HAP-1 (cell line): ENCODE measurements at regions not wholly inside any gene's neighbourhood (a gene's known extent, or its start where the extent isn't known, plus 50 kb on each side); places are given as distances from the start of the nearest gene placed in this dataset.

Source experiments
- DNase-seq, 2 experiments: peaks; one replicate each; pipeline ENCODE4 v3.0.0-alpha.2; 2016 to 2020; ENCODE audit warnings: low spot score in 2 of 2
- H3K27me3 ChIP-seq: fragments of 250-450 bp; sonication (Bioruptor Pico); 2 replicates; pipeline ENCODE4 v1.5.1; 2020; ENCODE audit warnings: low read depth, mild to moderate bottlenecking, moderate library complexity
- H3K36me3 ChIP-seq: fragments of 250-450 bp; sonication (Bioruptor Pico); replicated peaks from 2 replicates; pipeline ENCODE4 v1.5.1; 2020; ENCODE audit warnings: mild to moderate bottlenecking
- H3K4me1 ChIP-seq: fragments of 250-450 bp; sonication (Bioruptor Pico); 2 replicates; pipeline ENCODE4 v1.5.1; 2020; ENCODE audit warnings: mild to moderate bottlenecking
- H3K4me3 ChIP-seq: fragments of 250-450 bp; sonication (Bioruptor Pico); 2 replicates; pipeline ENCODE4 v1.5.1; 2020; ENCODE audit warnings: mild to moderate bottlenecking, moderate library complexity
- H3K9me3 ChIP-seq: fragments of 250-450 bp; sonication (Bioruptor Pico); 2 replicates; pipeline ENCODE4 v1.5.1; 2020; ENCODE audit warnings: mild to moderate bottlenecking, moderate library complexity
- in situ Hi-C: fragments of 300-500 bp; cut with MboI; formaldehyde crosslinking; loops from 3 replicates; pipeline ENCODE4 v1.14.3; 2020; ENCODE audit warnings: low sequenced_read_pairs, inconsistent platforms, mixed read lengths

DNA sequence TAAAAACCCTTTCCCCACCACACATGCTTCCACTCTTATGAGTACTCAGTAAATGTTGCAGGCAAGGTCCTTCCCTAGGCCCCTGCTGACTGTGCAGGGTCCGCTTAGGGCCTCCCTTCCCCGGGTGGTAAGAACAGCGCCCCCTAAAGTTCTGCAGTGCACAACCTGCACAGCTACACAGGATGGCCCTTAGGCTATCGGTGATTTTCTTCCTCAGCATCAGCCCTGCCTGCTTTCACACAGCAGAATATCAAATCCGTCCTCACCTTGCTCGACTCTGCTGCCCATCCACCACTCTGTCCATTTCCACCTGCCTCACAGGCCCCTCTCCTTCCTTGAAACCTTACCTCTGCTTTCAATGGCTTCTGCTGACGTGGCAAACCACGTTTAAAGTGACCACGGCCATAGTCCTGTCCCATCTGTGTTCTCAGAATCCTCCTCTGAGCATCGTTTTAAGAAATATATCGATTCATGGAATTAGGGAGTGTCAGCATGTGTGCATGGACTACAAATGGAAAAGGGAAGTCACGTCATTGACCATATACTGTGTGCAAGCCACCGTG lies 51.4 kb upstream of the TMEM132E start:
- in situ Hi-C loops: no loop called here

GRCh38 chr17:34527136-34527907 lies 52.1 kb upstream of the TMEM132E start:
- in situ Hi-C loops: no loop called here
- Histone ChIP-seq H3K4me1 (no peaks in the 10 kb centered on the region), H3K9me3 (no peaks in the 10 kb centered on the region), H3K27me3 (no peaks in the 10 kb centered on the region; the same call in 1 of the 2 replicates), H3K36me3 (no peaks in the 10 kb centered on the region), H3K4me3 (no peak overlapping the region)
- no peak for DNase-seq

More for the DNA sequence above, 51.4 kb upstream of the TMEM132E start:
- no peaks in the 10 kb centered on the region; the same call in 1 of the 2 replicates for H3K27me3 ChIP-seq
- DNase-seq: peak in 1 of 2 experiments; percentile 43
- H3K4me3 ChIP-seq: no peak overlapping the region
- no peaks in the 10 kb centered on the region for H3K9me3 ChIP-seq
- H3K36me3 ChIP-seq: no peaks in the 10 kb centered on the region
- H3K4me1 ChIP-seq: no peaks in the 10 kb centered on the region

DNA sequence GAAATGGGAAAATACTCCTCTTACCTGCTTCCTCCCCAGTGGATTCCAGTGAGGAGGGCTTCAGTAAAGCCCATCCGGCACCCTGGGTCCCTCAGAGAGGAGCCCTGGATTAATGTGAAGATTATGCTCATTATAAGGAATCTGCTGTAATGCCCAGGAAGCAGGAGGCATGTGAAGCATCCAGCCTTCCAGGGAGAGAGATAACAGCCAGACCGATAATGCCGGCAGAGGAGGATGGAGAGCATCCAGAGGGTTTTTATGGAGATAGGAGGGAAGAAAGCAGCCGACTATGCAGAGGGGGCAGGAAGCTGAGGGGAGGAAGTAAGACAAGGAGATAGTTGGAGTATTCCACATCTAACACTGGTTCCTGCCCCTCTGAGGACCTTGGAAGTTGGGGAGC lies 53.7 kb upstream of the TMEM132E start:
- no peak for DNase-seq
- H3K4me1 ChIP-seq: no peaks in the 10 kb centered on the region
- H3K27me3 ChIP-seq: no peaks in the 10 kb centered on the region; the same call in 1 of the 2 replicates
- H3K4me3 ChIP-seq: no peak overlapping the region
- in situ Hi-C loops: no loop called here
- H3K9me3 ChIP-seq: no peaks in the 10 kb centered on the region
- H3K36me3 ChIP-seq: no peaks in the 10 kb centered on the region

- in situ Hi-C loops: no loop called here
- H3K4me3 ChIP-seq: no peak overlapping the region
- no peaks in the 10 kb centered on the region for H3K36me3 ChIP-seq
- no peaks in the 10 kb centered on the region for H3K9me3 ChIP-seq
- no peaks in the 10 kb centered on the region for H3K4me1 ChIP-seq
- no peak for DNase-seq
- H3K27me3 ChIP-seq: no peaks in the 10 kb centered on the region; the same call in 1 of the 2 replicates
Observed at GRCh38 chr17:34521955-34522354, 57.4 kb upstream of the TMEM132E start.

DNA sequence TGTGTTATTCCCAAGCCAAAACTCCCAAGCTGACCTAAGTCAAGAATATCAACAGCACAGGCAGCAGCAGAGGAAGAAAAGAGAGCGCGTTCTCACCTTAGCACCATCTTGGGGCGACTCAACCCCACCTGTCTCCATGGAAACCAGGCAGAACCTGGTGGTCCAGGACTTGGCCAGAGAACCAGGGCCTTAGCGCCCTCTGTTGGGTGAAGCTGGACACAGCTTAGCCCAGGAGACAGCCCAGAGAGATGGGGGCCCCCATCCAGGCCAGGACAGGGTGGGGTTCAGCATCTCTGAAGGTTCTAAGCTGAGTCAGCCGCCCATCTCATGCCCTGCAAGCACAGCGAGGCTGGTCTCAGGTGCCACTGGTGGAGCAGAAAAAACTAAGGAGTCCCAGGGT lies 60.1 kb upstream of the TMEM132E start:
- Histone ChIP-seq H3K9me3 (no peaks in the 10 kb centered on the region), H3K4me3 (no peak overlapping the region), H3K27me3 (peaks cover 9% of the 10 kb centered on the region; the same call in 1 of the 2 replicates), H3K36me3 (no peaks in the 10 kb centered on the region), H3K4me1 (no peaks in the 10 kb centered on the region)
- DNase-seq: peak in 1 of 2 experiments; percentile 37
- in situ Hi-C loops: no loop called here

GRCh38 chr17:34517406-34517805 lies 62.0 kb upstream of the TMEM132E start:
- Histone ChIP-seq H3K4me1 (no peaks in the 10 kb centered on the region), H3K4me3 (no peak overlapping the region)
- in situ Hi-C loops: no loop called here

DNA sequence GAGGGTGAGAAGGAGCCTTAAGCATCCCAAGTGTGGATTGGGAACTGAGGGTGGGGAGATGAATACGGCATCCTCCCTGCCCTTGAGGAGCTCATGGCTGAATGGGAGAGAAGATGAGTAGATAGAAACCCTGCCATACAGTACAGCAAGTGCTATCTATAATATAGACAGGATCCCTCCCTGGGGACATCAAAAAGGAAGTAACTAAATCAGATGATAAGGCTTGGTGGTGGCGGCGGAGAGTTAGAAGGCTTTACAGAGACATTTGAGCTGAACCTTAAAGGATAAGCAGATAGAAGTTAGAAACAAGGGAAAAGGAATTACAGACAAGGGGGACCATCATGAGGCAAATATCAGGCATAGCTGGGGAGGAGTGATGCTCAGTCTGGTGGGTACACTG lies 67.5 kb upstream of the TMEM132E start:
- peaks cover 11% of the 10 kb centered on the region for H3K27me3 ChIP-seq
- no peaks in the 10 kb centered on the region for H3K4me1 ChIP-seq
- no peak overlapping the region for H3K4me3 ChIP-seq
- no peak for DNase-seq
- in situ Hi-C loops: no loop called here
- H3K9me3 ChIP-seq: no peaks in the 10 kb centered on the region
- H3K36me3 ChIP-seq: no peaks in the 10 kb centered on the region

More at GRCh38 chr17:34517406-34517805, 62.0 kb upstream of the TMEM132E start:
- no peaks in the 10 kb centered on the region for H3K36me3 ChIP-seq
- DNase-seq: no peak
- H3K27me3 ChIP-seq: peaks cover 9% of the 10 kb centered on the region; the same call in 1 of the 2 replicates
- H3K9me3 ChIP-seq: no peaks in the 10 kb centered on the region

DNA sequence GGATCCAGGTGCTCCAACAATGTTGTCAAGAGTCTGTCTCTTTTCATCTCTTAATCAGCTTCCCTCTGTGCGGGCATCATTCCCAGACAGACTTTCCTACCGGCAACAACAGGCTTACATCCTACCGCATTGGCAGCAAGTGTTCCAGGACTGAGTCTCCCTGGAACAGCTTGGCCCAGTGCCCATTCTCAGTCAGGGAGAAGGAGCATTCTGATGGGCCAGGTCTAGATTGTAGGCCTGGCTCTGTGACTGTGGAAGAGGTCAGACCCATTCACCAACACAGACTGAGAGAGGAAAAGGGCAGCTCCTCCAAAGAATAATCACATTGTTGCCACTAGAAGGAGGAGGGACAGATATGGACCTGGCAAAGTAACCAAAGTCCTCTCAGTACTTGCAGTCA lies 68.1 kb upstream of the TMEM132E start:
- Histone ChIP-seq H3K9me3 (no peaks in the 10 kb centered on the region), H3K36me3 (no peaks in the 10 kb centered on the region), H3K4me1 (no peaks in the 10 kb centered on the region), H3K27me3 (peaks cover 11% of the 10 kb centered on the region), H3K4me3 (no peak overlapping the region)
- no peak for DNase-seq
- in situ Hi-C loops: no loop called here

- in situ Hi-C loops: no loop called here
- no peak for DNase-seq
- H3K4me1 ChIP-seq: no peaks in the 10 kb centered on the region
- H3K4me3 ChIP-seq: no peak overlapping the region
- H3K36me3 ChIP-seq: no peaks in the 10 kb centered on the region
- H3K27me3 ChIP-seq: peaks cover 5% of the 10 kb centered on the region; the same call in 1 of the 2 replicates
- no peaks in the 10 kb centered on the region for H3K9me3 ChIP-seq
Observed at GRCh38 chr17:34504814-34505484, 74.4 kb upstream of the TMEM132E start.

DNA sequence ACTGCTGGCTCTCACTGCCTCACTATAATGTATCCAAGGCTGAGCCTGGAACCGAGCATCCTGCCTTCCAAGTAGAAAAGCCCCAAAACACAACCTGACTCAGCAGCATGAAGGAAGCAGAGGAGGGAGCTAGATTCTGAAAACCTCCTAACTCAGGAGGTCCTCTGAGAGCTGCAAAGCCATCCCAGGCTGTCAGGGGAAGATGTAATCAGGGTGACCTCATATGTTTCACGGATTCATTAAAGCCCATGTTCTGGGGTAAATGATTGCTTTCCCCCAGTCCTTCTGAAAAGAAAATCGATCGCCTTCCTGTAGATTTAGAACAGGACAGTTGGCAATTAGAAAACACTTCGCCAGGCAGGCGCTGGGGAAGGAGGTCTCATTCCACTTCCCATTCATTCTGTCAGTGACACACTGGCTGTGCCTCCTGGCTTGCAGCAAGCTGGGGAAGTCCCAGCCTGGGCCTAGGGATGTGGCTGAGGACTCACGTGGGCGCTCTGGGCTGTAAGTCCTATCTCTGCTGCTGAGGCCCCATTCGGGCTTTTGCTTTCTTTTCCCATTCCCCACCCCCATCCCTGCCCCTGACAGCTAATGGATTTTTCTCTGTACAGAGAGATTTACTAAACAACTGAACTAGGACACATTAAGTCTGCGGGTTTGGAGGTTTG lies 75.7 kb upstream of the TMEM132E start:
- Histone ChIP-seq H3K36me3 (no peaks in the 10 kb centered on the region), H3K4me1 (no peaks in the 10 kb centered on the region), H3K4me3 (no peak overlapping the region), H3K9me3 (no peaks in the 10 kb centered on the region), H3K27me3 (peaks cover 3% of the 10 kb centered on the region; the same call in 1 of the 2 replicates)
- DNase-seq: no peak
- in situ Hi-C loops: no loop called here

DNA sequence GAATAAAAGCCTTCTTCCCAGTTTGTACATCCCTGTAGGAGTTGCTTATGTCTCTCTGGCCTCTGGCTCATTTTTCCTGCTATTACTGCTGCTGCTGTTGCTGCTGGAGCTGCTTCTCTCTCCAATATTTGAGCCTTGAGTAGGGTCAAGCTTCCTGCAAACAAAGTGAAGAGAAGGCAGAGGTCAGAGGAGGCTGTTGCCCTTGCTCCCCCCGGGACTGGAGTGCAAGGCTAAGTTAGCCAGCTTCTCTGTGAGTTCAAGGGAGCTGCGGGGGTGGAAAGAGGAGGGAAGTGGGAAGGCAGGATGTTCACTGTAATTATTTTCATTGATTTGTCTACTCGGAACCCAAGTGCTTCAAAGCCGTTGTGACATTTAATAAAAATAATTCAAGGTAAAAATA lies 77.0 kb upstream of the TMEM132E start:
- in situ Hi-C loops: no loop called here
- Histone ChIP-seq H3K9me3 (no peaks in the 10 kb centered on the region), H3K4me3 (no peak overlapping the region), H3K4me1 (no peaks in the 10 kb centered on the region), H3K27me3 (peaks cover 3% of the 10 kb centered on the region; the same call in 1 of the 2 replicates), H3K36me3 (no peaks in the 10 kb centered on the region)
- no peak for DNase-seq

DNA sequence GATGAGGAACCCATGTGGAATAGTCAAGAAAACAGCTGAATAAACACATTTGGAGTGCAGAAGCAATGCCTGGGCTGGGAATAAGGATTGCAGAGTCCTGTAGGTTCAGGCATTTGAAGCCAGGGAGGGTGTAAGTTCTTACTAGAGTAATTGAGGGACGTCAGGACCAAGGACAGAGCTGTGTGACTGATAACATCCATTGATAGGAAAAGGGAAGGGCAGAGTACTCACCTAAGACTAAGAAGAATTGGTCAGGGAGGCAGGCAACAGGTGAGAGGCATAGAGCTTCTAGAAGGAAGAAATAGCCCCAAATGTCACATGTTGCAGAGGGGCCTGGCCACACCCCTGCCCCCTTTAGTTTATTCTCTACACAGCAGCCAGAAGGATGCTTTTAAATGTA lies 79.8 kb upstream of the TMEM132E start:
- Histone ChIP-seq H3K4me1 (no peaks in the 10 kb centered on the region), H3K9me3 (no peaks in the 10 kb centered on the region), H3K4me3 (no peak overlapping the region), H3K27me3 (peaks cover 3% of the 10 kb centered on the region; the same call in 1 of the 2 replicates), H3K36me3 (no peaks in the 10 kb centered on the region)
- in situ Hi-C loops: no loop called here
- DNase-seq: peak in 1 of 2 experiments; percentile 39

DNA sequence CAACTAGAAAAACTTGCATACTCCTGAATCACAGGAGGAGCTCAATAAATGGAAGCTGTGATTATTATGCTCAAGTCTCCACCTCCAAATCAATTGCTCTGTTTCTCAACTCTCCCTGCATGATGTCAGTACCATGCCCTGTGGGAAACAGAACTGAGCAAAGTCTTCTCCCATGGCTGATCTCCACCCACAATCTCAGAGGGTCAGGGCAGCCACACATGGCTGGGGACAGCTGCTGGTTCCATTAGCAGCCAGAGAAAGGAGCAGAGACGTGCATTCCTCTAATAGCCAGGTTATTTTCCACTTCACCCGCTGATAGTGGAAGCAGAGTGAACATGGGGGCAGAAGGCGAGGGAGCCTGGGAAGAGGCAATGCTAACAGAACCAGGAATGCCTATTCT lies 85.5 kb upstream of the TMEM132E start:
- in situ Hi-C loops: no loop called here
- Histone ChIP-seq H3K27me3 (no peaks in the 10 kb centered on the region; the same call in 1 of the 2 replicates), H3K9me3 (no peaks in the 10 kb centered on the region), H3K4me1 (no peaks in the 10 kb centered on the region), H3K36me3 (no peaks in the 10 kb centered on the region), H3K4me3 (no peak overlapping the region)
- no peak for DNase-seq
